ENCODE measurements at regions not wholly inside any gene's neighbourhood (a gene's known extent, or its start where the extent isn't known, plus 50 kb on each side); places are given as distances from the start of the nearest gene placed in this dataset.

GRCh38 chr16:13816701-13817100 lies 103.3 kb upstream of the ERCC4 start:
- TF ChIP-seq EP300 (IDR thresholded peaks at IDR 0.05) (no peak), CTCF (IDR thresholded peaks at IDR 0.05) (no peak), POLR2A (IDR thresholded peaks at IDR 0.05) (no peak)

Measured in stomach (tissue), 4 donors.